ENCODE measurements at regions not wholly inside any gene's neighbourhood (a gene's known extent, or its start where the extent isn't known, plus 50 kb on each side); places are given as distances from the start of the nearest gene placed in this dataset.

GRCh38 chr2:240210198-240210965, 69.9 kb upstream of the OTOS start:
- Histone ChIP-seq H3K4me1 (no peaks in the 10 kb centered on the region), H3K27me3 (no peaks in the 10 kb centered on the region), H3K27ac (no peak overlapping the region), H3K9me3 (no peaks in the 10 kb centered on the region), H3K36me3 (no peaks in the 10 kb centered on the region), H3K9ac (ENCODE audit: low read depth in 2 of 2, low read length in 2 of 2) (no peak overlapping the region), H3K4me3 (no peak overlapping the region)
- DNase-seq: no peak
- TF ChIP-seq CTCF (IDR thresholded peaks at IDR 0.05): no peak
- intact Hi-C loops (cut with DNase I): no loop called here

- no peaks in the 10 kb centered on the region for H3K9me3 ChIP-seq
- DNase-seq: no peak
- no peak overlapping the region for H3K9ac ChIP-seq (ENCODE audit: low read depth in 2 of 2, low read length in 2 of 2)
- no peaks in the 10 kb centered on the region for H3K4me1 ChIP-seq
- H3K4me3 ChIP-seq: no peak overlapping the region
- no peaks in the 10 kb centered on the region for H3K27me3 ChIP-seq
- no peak overlapping the region for H3K27ac ChIP-seq
- no peaks in the 10 kb centered on the region for H3K36me3 ChIP-seq
- no peak for TF ChIP-seq CTCF (IDR thresholded peaks at IDR 0.05)
- intact Hi-C loops (cut with DNase I): no loop called here
These were observed 70.6 kb upstream of the OTOS start for GRCh38 chr2:240211096-240211495.

DNA sequence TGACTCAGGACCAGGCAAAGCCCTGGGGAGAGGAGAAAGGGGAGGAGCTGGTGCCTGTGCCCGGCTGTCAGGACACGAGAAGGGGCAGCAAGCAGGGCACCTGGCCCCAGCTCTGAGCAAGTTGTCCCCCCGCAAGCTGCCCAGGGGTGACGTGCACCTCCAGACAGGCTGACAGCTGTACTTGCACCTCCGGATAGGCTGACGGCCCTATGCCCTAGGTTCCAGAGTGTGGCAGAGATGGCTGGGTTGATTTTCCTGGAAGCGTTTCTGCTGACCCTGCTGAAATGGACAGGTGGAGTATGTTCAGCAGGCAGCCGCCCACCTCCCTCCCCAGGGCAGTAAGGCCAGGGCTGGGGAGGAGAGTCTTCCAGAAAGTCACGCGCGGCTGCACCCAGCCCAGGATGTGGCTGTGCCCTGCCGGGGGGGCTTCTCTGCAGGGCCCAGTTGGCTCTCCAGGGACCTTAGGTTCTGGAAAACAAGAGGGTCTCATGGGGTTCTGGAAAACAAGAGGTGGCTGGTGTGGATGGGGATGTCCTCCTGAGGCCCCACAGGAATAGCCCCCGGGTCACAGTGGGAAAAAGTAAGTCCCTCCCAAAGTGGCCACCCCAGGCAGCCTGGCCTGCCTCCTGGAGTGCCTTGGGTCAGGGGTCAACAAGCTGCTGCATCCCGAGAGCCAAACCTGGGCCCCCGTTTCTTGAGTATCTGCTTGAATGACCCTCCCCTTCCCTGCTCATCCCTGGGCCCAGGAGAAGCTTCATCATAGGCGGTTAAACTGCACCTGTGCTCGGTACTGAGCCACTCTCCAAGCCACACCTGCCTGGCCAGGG, 71.4 kb upstream of the OTOS start:
- no peak overlapping the region for H3K27ac ChIP-seq
- H3K9me3 ChIP-seq: no peaks in the 10 kb centered on the region
- intact Hi-C loops (cut with DNase I): no loop called here
- no peak for DNase-seq
- H3K27me3 ChIP-seq: no peaks in the 10 kb centered on the region
- H3K4me1 ChIP-seq: no peaks in the 10 kb centered on the region
- H3K9ac ChIP-seq (ENCODE audit: low read depth in 2 of 2, low read length in 2 of 2): no peak overlapping the region
- H3K4me3 ChIP-seq: no peak overlapping the region
- H3K36me3 ChIP-seq: no peaks in the 10 kb centered on the region
- no peak for TF ChIP-seq CTCF (IDR thresholded peaks at IDR 0.05)

DNA sequence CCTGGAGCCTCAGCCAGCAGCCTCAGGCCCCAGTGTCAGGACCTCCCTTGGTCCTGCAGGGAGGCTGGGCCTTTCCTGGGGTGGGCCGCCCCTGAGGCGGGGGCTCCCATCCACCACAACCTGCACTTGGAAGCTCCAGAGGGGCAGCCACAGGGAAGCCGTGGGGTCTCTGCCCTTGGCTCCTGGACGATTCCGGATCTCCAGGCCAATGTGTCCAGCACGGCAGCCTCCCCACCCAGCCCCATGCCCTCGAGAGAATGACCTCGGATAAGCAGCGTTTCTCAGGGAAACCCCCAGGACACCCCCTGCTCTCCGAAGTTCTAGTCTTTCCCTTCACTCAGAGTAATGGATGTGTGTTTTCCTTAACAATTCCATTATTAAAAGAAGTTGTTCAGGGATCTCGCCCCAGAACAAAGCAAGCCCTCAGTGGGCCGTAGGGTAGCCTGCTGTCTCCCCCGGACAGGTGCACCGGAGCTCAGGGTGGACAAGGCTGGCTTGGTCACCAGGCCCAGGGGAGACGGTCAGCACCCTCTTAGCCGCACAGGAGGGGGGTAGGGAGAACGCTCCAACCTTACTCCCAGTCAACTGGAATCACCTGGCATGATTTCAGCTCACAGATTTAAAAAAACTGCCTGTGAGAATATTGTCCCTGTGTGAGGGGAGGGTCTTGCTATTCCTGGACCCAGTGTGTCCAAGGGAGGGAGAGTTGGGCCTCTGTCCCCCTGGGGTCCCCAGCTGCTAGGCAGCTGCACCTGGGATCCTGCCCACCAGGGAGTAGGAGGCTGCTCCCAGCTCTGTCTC, 72.2 kb upstream of the OTOS start:
- no peak overlapping the region for H3K9ac ChIP-seq (ENCODE audit: low read depth in 2 of 2, low read length in 2 of 2)
- H3K27me3 ChIP-seq: no peaks in the 10 kb centered on the region
- H3K27ac ChIP-seq: no peak overlapping the region
- TF ChIP-seq CTCF (IDR thresholded peaks at IDR 0.05): no peak
- intact Hi-C loops (cut with DNase I): no loop called here
- DNase-seq: no peak
- no peaks in the 10 kb centered on the region for H3K4me1 ChIP-seq
- no peaks in the 10 kb centered on the region for H3K36me3 ChIP-seq
- no peak overlapping the region for H3K4me3 ChIP-seq
- H3K9me3 ChIP-seq: no peaks in the 10 kb centered on the region

GRCh38 chr2:240213226-240213475, 72.7 kb upstream of the OTOS start:
- Histone ChIP-seq H3K4me1 (no peaks in the 10 kb centered on the region), H3K9ac (ENCODE audit: low read depth in 2 of 2, low read length in 2 of 2) (no peak overlapping the region), H3K36me3 (no peaks in the 10 kb centered on the region), H3K27me3 (no peaks in the 10 kb centered on the region), H3K4me3 (no peak overlapping the region), H3K9me3 (no peaks in the 10 kb centered on the region), H3K27ac (no peak overlapping the region)
- no peak for DNase-seq
- no peak for TF ChIP-seq CTCF (IDR thresholded peaks at IDR 0.05)
- intact Hi-C loops (cut with DNase I): no loop called here

Data from colonic mucosa (tissue), 4 donors.